ENCODE measurements at regions not wholly inside any gene's neighbourhood (a gene's known extent, or its start where the extent isn't known, plus 50 kb on each side); places are given as distances from the start of the nearest gene placed in this dataset.

GRCh38 chr10:71156436-71156835 is 55.9 kb upstream of the UNC5B start:
- no peak for ATAC-seq (ENCODE audit: low read depth in 2 of 2)
- H3K4me3 Mint-ChIP-seq = no peak overlapping the region
- H3K9me3 Mint-ChIP-seq = peaks cover 0 to 5% (median 0%) of the 10 kb centered on the region in 7 donors
- no peak for DNase-seq
- H3K4me1 Mint-ChIP-seq = no peaks in the 10 kb centered on the region
- peaks cover 0 to 3% (median 0%) of the 10 kb centered on the region in 3 donors for H3K27me3 Mint-ChIP-seq
- H3K36me3 Mint-ChIP-seq = no peaks in the 10 kb centered on the region
- no peak overlapping the region for H3K27ac Mint-ChIP-seq

- no peaks in the 10 kb centered on the region for H3K4me1 Mint-ChIP-seq
- peaks cover 0 to 5% (median 0%) of the 10 kb centered on the region in 7 donors for H3K9me3 Mint-ChIP-seq
- no peaks in the 10 kb centered on the region for H3K36me3 Mint-ChIP-seq
- no peak for DNase-seq
- H3K4me3 Mint-ChIP-seq = no peak overlapping the region
- H3K27me3 Mint-ChIP-seq = peaks cover 0 to 3% (median 0%) of the 10 kb centered on the region in 3 donors
- no peak overlapping the region for H3K27ac Mint-ChIP-seq
- ATAC-seq (ENCODE audit: low read depth in 2 of 2) = no peak
Measured at GRCh38 chr10:71157435-71157834, 54.9 kb upstream of the UNC5B start.

GRCh38 chr10:71158251-71158650 is 54.1 kb upstream of the UNC5B start:
- no peak for ATAC-seq (ENCODE audit: low read depth in 2 of 2)

GRCh38 chr10:71158902-71159301 is 53.5 kb upstream of the UNC5B start:
- Mint-ChIP-seq H3K4me3 (no peak overlapping the region), H3K36me3 (no peaks in the 10 kb centered on the region), H3K4me1 (no peaks in the 10 kb centered on the region), H3K27me3 (peaks cover 0 to 2% (median 0%) of the 10 kb centered on the region in 3 donors), H3K27ac (no peak overlapping the region), H3K9me3 (peaks cover 0 to 5% (median 2%) of the 10 kb centered on the region in 7 donors)
- ATAC-seq (ENCODE audit: low read depth in 2 of 2) (no peak), DNase-seq (no peak)

More at GRCh38 chr10:71158251-71158650, 54.1 kb upstream of the UNC5B start:
- Mint-ChIP-seq H3K27ac (no peak overlapping the region), H3K4me1 (no peaks in the 10 kb centered on the region), H3K27me3 (peaks cover 0 to 3% (median 0%) of the 10 kb centered on the region in 3 donors), H3K4me3 (no peak overlapping the region), H3K36me3 (no peaks in the 10 kb centered on the region), H3K9me3 (peaks cover 0 to 5% (median 2%) of the 10 kb centered on the region in 7 donors)
- no peak for DNase-seq

GRCh38 chr10:71159892-71160291 is 52.5 kb upstream of the UNC5B start:
- Mint-ChIP-seq H3K27ac (no peak overlapping the region), H3K9me3 (peaks cover 0 to 5% (median 2%) of the 10 kb centered on the region in 7 donors), H3K4me3 (no peak overlapping the region), H3K4me1 (no peaks in the 10 kb centered on the region), H3K27me3 (peaks cover 0 to 12% (median 0%) of the 10 kb centered on the region in 3 donors), H3K36me3 (no peaks in the 10 kb centered on the region)
- DNase-seq (no peak), ATAC-seq (ENCODE audit: low read depth in 2 of 2) (no peak)

GRCh38 chr10:71161425-71161824 is 50.9 kb upstream of the UNC5B start:
- no peaks in the 10 kb centered on the region for H3K4me1 Mint-ChIP-seq
- peaks cover 0 to 5% (median 2%) of the 10 kb centered on the region in 7 donors for H3K9me3 Mint-ChIP-seq
- no peak overlapping the region for H3K27ac Mint-ChIP-seq
- DNase-seq = no peak
- H3K4me3 Mint-ChIP-seq = no peak overlapping the region
- H3K27me3 Mint-ChIP-seq = peaks cover 0 to 13% (median 0%) of the 10 kb centered on the region in 3 donors
- no peak for ATAC-seq (ENCODE audit: low read depth in 2 of 2)
- H3K36me3 Mint-ChIP-seq = no peaks in the 10 kb centered on the region
